GM21717 (cell line): ENCODE measurements at regions not wholly inside any gene's neighbourhood (a gene's known extent, or its start where the extent isn't known, plus 50 kb on each side); places are given as distances from the start of the nearest gene placed in this dataset.
"Not testable (repeated sequence)": the region's sequence is repeated elsewhere in the genome, so short reads cannot be mapped to it uniquely, and the experiment has no call there.

Experiments
- ATAC-seq: cut with Tn5 transposase; IDR thresholded peaks from one replicate; pipeline ENCODE4 v1.9.1; 2021; ENCODE audit warnings: mild to moderate bottlenecking, moderate library complexity; ENCODE audit not compliant: unreplicated experiment

- ATAC-seq: no peak
These were observed 118.9 kb downstream of the GATA3 start for GRCh38 chr10:8173243-8173865.

GRCh38 chr10:8173866-8174243 is 119.4 kb downstream of the GATA3 start:
- no peak for ATAC-seq

GRCh38 chr10:8174762-8175161 is 120.3 kb downstream of the GATA3 start:
- no peak for ATAC-seq

GRCh38 chr10:8177526-8177925 is 123.0 kb downstream of the GATA3 start:
- not testable (repeated sequence) for ATAC-seq

- not testable (repeated sequence) for ATAC-seq
These were observed 125.3 kb downstream of the GATA3 start for GRCh38 chr10:8179773-8180172.

- ATAC-seq: no peak
These were observed 126.0 kb downstream of the GATA3 start for GRCh38 chr10:8180360-8181109.

- ATAC-seq: no peak
These were observed 127.1 kb downstream of the GATA3 start for GRCh38 chr10:8181496-8182157.

- no peak for ATAC-seq
These were observed 128.3 kb downstream of the GATA3 start for GRCh38 chr10:8182806-8183205.

- ATAC-seq: no peak
These were observed 128.8 kb downstream of the GATA3 start for GRCh38 chr10:8183241-8183704.

- ATAC-seq: no peak
These were observed 132.7 kb downstream of the GATA3 start for GRCh38 chr10:8187171-8187666.

GRCh38 chr10:8189458-8189857 is 135.0 kb downstream of the GATA3 start:
- ATAC-seq: no peak

GRCh38 chr10:8192301-8192700 is 137.8 kb downstream of the GATA3 start:
- ATAC-seq: no peak

- ATAC-seq: no peak
These were observed 139.1 kb downstream of the GATA3 start for GRCh38 chr10:8193546-8193945.

- no peak for ATAC-seq
These were observed 139.6 kb downstream of the GATA3 start for GRCh38 chr10:8194050-8194449.

- ATAC-seq: no peak
These were observed 152.4 kb downstream of the GATA3 start for GRCh38 chr10:8206882-8207281.

- ATAC-seq: no peak
These were observed 157.1 kb downstream of the GATA3 start for GRCh38 chr10:8211631-8212030.

GRCh38 chr10:8213735-8214134 is 159.2 kb downstream of the GATA3 start:
- ATAC-seq: no peak

GRCh38 chr10:8214587-8214986 is 160.1 kb downstream of the GATA3 start:
- ATAC-seq: no peak

- no peak for ATAC-seq
These were observed 162.4 kb downstream of the GATA3 start for GRCh38 chr10:8216893-8217292.

GRCh38 chr10:8221451-8221850 is 167.0 kb downstream of the GATA3 start:
- ATAC-seq: no peak

- no peak for ATAC-seq
These were observed 170.1 kb downstream of the GATA3 start for GRCh38 chr10:8224591-8224990.

GRCh38 chr10:8225187-8225586 is 170.7 kb downstream of the GATA3 start:
- ATAC-seq: no peak
